Pancreas (tissue), 10 donors: ENCODE measurements at regions not wholly inside any gene's neighbourhood (a gene's known extent, or its start where the extent isn't known, plus 50 kb on each side); places are given as distances from the start of the nearest gene placed in this dataset.

ENCODE experiments used
- ATAC-seq, 4 donors: fragments of 200-7000 bp; cut with Tn5 transposase; one replicate each; pipeline versions ENCODE4 v1.8.0 to v1.9.1; 2020; ENCODE audit warnings: mild to moderate bottlenecking in 4 of 4, moderate library complexity in 4 of 4
- DNase-seq, 6 donors: peaks; one replicate each; pipeline ENCODE4 v3.0.0-alpha.2; 2020
- FAIRE-seq: peaks from 2 replicates; lab custom pipeline; 2012; peaks lifted over from hg19 to GRCh38; lab: Jason Lieb, UNC
- H3K27ac ChIP-seq, 4 donors: fragments of 200-600 bp; sonication (generic); 1 replicate in 3 of 4; 2 replicates in 1 of 4; pipeline versions ENCODE4 v1.5.0 to v1.8.0; 2020
- H3K27me3 ChIP-seq, 4 donors: fragments of 200-600 bp; one replicate each; pipeline ENCODE4 v1.8.0; 2021
- H3K36me3 ChIP-seq, 3 donors: fragments of 200-600 bp; sonication (generic) in 1 of 3; one replicate each; pipeline versions ENCODE4 v1.5.0 to v1.8.0; 2020 to 2021
- H3K4me1 ChIP-seq, 3 donors: fragments of 200-600 bp; one replicate each; pipeline ENCODE4 v1.8.0; 2021
- H3K4me3 ChIP-seq, 4 donors: fragments of 200-600 bp; sonication (generic) in 2 of 4; one replicate each; pipeline versions ENCODE4 v1.5.0 to v1.8.0; 2020 to 2021
- H3K9me3 ChIP-seq, 4 donors: fragments of 200-600 bp; one replicate each; pipeline ENCODE4 v1.8.0; 2021
- CTCF ChIP-seq, 4 donors: fragments of 200-600 bp; sonication (generic) in 3 of 4; IDR thresholded peaks; one replicate each; pipeline versions ENCODE4 v1.5.0 to v1.8.0; 2021; ENCODE audit warnings: antibody characterized with exemption in 4 of 4
- whole genome bisulfite sequencing, 2 donors: extraction: QIAGEN DNeasy Blood & Tissue Kit; methylation state at CpG; one replicate each; pipeline ENCODE4 v1.1.7; 2013; 5-methylcytosine and 5-hydroxymethylcytosine counted together
- intact Hi-C, 3 donors: fragments of 100-400 bp; cut with DNase I; formaldehyde crosslinking; loops; one replicate each; pipeline versions ENCODE4 v1.11.1 to v1.14.2; 2022
- donor health status: healthy with polysubstance abuse.
- donor health status: DM: no; HTN: no; CAD: no; lungs with moderate emphysema.
- donor health status: DM: no; HTN: no; CAD: no.
- donor health status: control.
- donor health status: control.
- donor health status: Bipolar disorder and iron deficiency.
- donor health status: DM: yes; HTN: yes; CAD: no.
- donor health status: DM: no; HTN: no; CAD: no.
- donor health status: DM: no; HTN: no; CAD: no.
- donor health status: DM: yes; HTN: yes; CAD: no.

GRCh38 chr22:49157529-49158339 lies 669.9 kb downstream of the BRD1 start:
- no peak for FAIRE-seq
- Histone ChIP-seq H3K27ac (no peak overlapping the region), H3K4me3 (no peak overlapping the region), H3K36me3 (no peaks in the 10 kb centered on the region), H3K9me3 (no peaks in the 10 kb centered on the region), H3K4me1 (no peaks in the 10 kb centered on the region), H3K27me3 (no peaks in the 10 kb centered on the region)
- DNase-seq, result peak in 2 of 6 donors; percentile 24 to 35
- WGBS, 2 donors, result 71 to 79% methylated on average over 20 of the region's 20 CpGs
- TF ChIP-seq CTCF (IDR thresholded peaks at IDR 0.05), result no peak
- intact Hi-C loops, result loop anchor here in 1 of 3 donors (10.0 kb wide), 1 partner anchor 57 kb away; no protein-coding TSS in a partner anchor
- no peak for ATAC-seq

GRCh38 chr22:49156662-49157285 lies 670.9 kb downstream of the BRD1 start:
- Histone ChIP-seq H3K27ac (no peak overlapping the region), H3K27me3 (no peaks in the 10 kb centered on the region), H3K36me3 (no peaks in the 10 kb centered on the region), H3K4me3 (no peak overlapping the region), H3K9me3 (no peaks in the 10 kb centered on the region), H3K4me1 (no peaks in the 10 kb centered on the region)
- no peak for TF ChIP-seq CTCF (IDR thresholded peaks at IDR 0.05)
- FAIRE-seq, result no peak
- peak in 3 of 4 donors; percentile 74 to 87 (median 86) for ATAC-seq
- intact Hi-C loops, result loop anchor here in 1 of 3 donors (10.0 kb wide), 1 partner anchor 58 kb away; no protein-coding TSS in a partner anchor
- WGBS, 2 donors, result 32 to 42% methylated on average over 17 of the region's 17 CpGs
- DNase-seq, result peak in 5 of 6 donors; percentile 33 to 79 (median 63)

GRCh38 chr22:49155770-49156580 lies 671.7 kb downstream of the BRD1 start:
- WGBS, 2 donors, result 45 to 63% methylated on average over 24 of the region's 24 CpGs
- intact Hi-C loops, result loop anchor here in 1 of 3 donors (10.0 kb wide), 1 partner anchor 59 kb away; no protein-coding TSS in a partner anchor
- peak in 1 of 6 donors; percentile 29 for DNase-seq
- Histone ChIP-seq H3K27ac (no peak overlapping the region), H3K36me3 (no peaks in the 10 kb centered on the region), H3K27me3 (no peaks in the 10 kb centered on the region), H3K4me1 (no peaks in the 10 kb centered on the region), H3K4me3 (no peak overlapping the region), H3K9me3 (no peaks in the 10 kb centered on the region)
- no peak for TF ChIP-seq CTCF (IDR thresholded peaks at IDR 0.05)
- no peak for ATAC-seq
- no peak for FAIRE-seq

GRCh38 chr22:49155039-49155769 lies 672.5 kb downstream of the BRD1 start:
- intact Hi-C loops, result loop anchor here in 1 of 3 donors (10.0 kb wide), 1 partner anchor 60 kb away; no protein-coding TSS in a partner anchor
- DNase-seq, result peak in 1 of 6 donors; percentile 27
- H3K4me1 ChIP-seq, result no peaks in the 10 kb centered on the region
- no peaks in the 10 kb centered on the region for H3K36me3 ChIP-seq
- no peak overlapping the region for H3K27ac ChIP-seq
- no peaks in the 10 kb centered on the region for H3K27me3 ChIP-seq
- no peak for TF ChIP-seq CTCF (IDR thresholded peaks at IDR 0.05)
- 66 to 76% methylated on average over 27 of the region's 27 CpGs for WGBS, 2 donors
- FAIRE-seq, result no peak
- no peaks in the 10 kb centered on the region for H3K9me3 ChIP-seq
- H3K4me3 ChIP-seq, result no peak overlapping the region
- ATAC-seq, result no peak
